GM18520 (cell line): ENCODE measurements at regions not wholly inside any gene's neighbourhood (a gene's known extent, or its start where the extent isn't known, plus 50 kb on each side); places are given as distances from the start of the nearest gene placed in this dataset.
A peak's percentile ranks its signal among the peaks of the same experiment; 100 is the strongest.
"Not testable (repeated sequence)": the region's sequence is repeated elsewhere in the genome, so short reads cannot be mapped to it uniquely, and the experiment has no call there.

Experiments used
- ATAC-seq: cut with Tn5 transposase; IDR thresholded peaks from one replicate; pipeline ENCODE4 v1.9.1; 2021; ENCODE audit not compliant: unreplicated experiment

DNA sequence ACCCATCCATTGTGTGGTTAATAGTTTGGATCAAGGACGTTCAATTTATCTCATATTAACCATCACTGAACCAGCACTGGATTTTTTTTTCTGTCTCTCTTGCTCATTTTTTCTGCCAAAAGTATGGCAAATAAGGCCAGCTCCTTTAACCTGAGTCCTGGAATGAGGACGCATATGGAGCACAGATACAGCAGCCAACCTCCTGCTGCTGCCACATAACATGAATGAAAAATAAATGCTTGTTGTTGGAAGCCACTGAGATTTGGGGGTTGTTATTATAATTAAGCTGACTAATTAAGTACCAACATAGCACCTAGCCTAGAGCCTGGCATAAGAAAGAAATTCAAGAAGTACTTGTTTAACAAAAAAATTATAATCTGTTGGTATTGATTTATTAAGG is 335.3 kb upstream of the DUSP10 start:
- ATAC-seq, result no peak

- no peak for ATAC-seq
These were observed 332.4 kb upstream of the DUSP10 start for GRCh38 chr1:222074317-222074716.

DNA sequence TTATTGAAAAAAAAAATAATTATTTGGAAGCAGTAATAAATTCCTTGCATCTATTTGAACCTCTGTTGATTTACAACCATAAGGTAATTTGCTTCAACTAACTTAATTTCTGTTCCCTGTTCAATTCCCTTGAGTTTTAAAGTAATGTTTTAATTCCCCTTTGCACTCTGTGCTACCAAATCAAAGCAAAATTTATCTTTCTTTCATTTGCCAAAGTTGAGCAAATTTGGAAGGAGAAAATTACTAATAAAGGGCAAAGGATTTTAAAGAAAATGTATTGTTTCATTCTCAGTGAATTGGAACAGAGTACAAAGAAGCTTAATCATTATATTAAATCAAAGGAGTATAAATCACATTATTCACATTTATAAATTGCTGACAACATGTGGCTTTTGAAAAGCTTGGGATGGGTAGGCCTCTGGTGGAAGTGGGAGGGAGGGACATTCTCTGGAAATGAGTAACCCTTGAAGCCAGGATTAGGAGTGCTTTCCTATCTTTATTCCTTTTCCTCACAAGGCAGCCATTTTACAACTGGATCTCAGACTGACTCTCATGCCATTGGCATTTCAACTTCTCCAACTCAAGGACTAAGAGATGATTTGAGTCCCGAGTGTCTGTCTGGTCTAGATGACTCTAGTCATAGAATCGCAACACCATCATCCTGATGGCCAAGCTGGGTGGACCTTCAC is 331.6 kb upstream of the DUSP10 start:
- no peak for ATAC-seq

- no peak for ATAC-seq
These were observed 329.5 kb upstream of the DUSP10 start for GRCh38 chr1:222071387-222071786.

GRCh38 chr1:222068937-222069336 is 327.0 kb upstream of the DUSP10 start:
- ATAC-seq, result no peak

GRCh38 chr1:222068101-222068500 is 326.2 kb upstream of the DUSP10 start:
- no peak for ATAC-seq

DNA sequence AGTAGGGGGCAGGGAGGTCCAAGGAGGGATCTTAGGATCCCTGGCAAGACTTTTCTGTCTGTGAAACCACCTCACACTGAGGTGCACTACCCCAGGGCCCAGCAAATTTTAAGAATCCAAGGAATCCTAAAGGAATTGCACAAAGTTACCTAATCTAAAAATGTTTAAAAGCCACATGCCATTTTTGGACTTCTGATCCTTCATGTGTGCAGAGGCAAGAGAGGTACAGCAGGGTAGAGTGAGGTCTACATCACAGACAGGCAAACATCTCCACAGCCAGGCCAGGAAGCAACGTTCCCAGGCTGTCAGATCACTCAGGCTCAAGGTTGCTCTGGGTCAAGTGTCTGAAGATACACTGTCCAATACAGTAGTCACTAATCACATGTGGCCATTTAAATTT is 324.6 kb upstream of the DUSP10 start:
- no peak for ATAC-seq

- no peak for ATAC-seq
These were observed 323.3 kb upstream of the DUSP10 start for GRCh38 chr1:222065234-222065633.

DNA sequence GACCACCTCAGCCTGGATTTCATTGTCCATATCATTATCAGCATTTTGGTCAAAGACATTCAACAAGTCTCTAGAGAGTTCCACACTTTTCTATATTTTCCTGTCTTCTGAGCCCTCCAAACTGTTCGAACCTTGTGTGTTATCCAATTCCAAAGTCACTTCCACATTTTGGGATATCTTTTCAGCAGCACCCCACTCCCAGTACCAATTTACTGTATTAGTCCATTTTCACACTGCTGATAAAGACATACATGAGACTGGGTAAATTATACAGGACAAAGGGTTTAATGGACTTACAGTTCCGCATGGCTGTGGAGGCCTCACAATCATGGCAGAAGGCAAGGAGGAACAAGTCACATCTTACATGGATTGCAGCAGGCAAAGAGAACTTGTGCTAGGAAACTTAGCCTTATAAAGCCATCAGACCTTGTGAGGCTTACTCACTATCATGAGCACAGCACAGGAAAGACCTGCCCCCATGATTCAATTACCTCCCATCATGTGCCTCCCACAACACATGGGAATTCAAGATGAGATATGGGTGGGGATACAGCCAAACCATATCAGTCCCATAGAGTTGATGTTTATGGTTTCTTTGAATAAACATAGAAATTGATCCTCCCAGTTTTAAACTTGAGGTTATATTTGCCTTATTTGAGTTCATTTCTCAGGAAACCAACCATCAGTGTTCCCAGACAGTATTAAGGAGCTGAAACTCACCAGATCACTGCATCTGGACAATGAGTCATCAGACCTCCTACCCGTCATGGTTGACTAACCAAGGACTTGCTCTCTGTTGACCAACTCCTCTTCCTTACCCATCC is 322.7 kb upstream of the DUSP10 start:
- ATAC-seq, result no peak

- ATAC-seq, result no peak
These were observed 320.8 kb upstream of the DUSP10 start for GRCh38 chr1:222062640-222063039.

GRCh38 chr1:222061711-222062359 is 319.9 kb upstream of the DUSP10 start:
- no peak for ATAC-seq

GRCh38 chr1:222060210-222060916 is 318.5 kb upstream of the DUSP10 start:
- ATAC-seq, result no peak

GRCh38 chr1:222058249-222058648 is 316.4 kb upstream of the DUSP10 start:
- ATAC-seq, result no peak

- peak; percentile 61 for ATAC-seq
These were observed 315.3 kb upstream of the DUSP10 start for GRCh38 chr1:222057162-222057561.

- no peak for ATAC-seq
These were observed 312.5 kb upstream of the DUSP10 start for GRCh38 chr1:222054416-222054815.

GRCh38 chr1:222053790-222054294 is 312.0 kb upstream of the DUSP10 start:
- no peak for ATAC-seq

DNA sequence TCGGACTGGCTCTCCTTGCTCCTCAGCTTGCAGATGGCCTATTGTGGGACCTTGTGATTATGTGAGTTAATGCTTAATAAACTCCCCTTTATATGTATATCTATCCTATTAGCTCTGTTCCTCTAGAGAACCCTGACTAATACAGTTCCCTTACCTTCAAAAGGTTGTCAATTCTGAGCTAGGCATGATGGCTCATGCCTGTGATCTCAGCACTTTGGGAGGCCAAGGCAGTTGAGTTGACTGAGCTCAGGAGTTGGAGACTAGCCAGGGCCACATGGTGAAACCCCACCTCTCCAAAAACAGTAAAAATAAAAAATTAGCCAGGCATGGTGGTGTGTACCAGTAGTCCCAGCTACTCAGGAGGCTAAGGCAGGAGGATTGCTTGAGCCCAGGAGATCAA is 309.4 kb upstream of the DUSP10 start:
- peak; percentile 32 for ATAC-seq

GRCh38 chr1:222049661-222050060 is 307.8 kb upstream of the DUSP10 start:
- ATAC-seq, result not testable (repeated sequence)

- ATAC-seq, result no peak
These were observed 307.3 kb upstream of the DUSP10 start for GRCh38 chr1:222049176-222049575.

DNA sequence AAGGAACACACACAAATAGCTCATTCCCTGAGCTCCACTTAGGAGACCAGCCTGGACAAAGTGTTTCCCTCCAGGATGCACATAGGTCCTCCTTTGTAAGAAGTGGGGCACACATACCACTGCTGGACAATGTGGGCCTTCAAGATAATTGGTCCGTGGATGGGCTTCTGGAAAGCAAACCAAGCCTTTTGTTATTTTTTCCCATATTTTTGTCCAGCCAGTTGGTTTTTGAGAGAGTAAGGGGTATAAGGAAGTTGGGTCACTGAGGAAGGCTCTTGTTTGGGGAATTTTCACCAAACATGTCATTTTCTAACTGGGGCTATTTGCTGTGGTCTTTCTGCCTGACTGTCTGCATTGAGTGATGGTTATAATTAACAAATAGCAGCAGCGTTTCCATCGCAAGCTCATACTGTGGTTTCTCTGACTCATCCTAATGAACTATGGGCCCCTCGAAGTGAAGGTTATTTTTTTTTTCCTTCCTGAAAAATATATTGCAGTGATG is 306.3 kb upstream of the DUSP10 start:
- peak; percentile 75 for ATAC-seq

DNA sequence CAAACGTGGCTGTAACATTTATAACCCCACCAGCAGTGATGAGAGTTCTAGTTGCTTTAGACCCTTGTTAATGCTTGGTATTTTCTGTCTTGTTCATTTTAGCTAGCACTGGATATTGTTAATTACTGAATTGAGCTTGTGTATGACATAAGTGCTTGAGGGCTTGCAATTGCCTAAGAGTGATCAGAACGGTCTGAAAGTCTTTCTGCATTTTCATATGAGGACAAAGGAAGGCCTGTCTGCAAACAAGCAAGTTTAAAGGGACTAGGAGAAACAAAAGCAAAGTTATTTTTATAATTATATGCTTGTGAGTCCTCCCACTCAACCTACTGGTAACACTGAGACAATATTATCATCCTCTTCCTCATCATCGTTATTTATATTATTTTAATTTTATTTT is 305.5 kb upstream of the DUSP10 start:
- no peak for ATAC-seq
